Caco-2 (cell line): ENCODE measurements at regions not wholly inside any gene's neighbourhood (a gene's known extent, or its start where the extent isn't known, plus 50 kb on each side); places are given as distances from the start of the nearest gene placed in this dataset.

Source experiments
- BruUV-seq: library from RNA; stranded (reverse); fragments of 400-500 nt; replicated peaks from 2 replicates; lab custom pipeline; 2021; lab: Mats Ljungman, UMichigan
- CTCF ChIA-PET: fragments of 300-600 bp; sonication (Branson Sonifier 250); formaldehyde crosslinking; loops from one replicate; lab custom pipeline; 2022; ENCODE audit warnings: antibody characterized with exemption; lab: Charles Lee
- POLR2A ChIA-PET: fragments of 300-600 bp; sonication (Branson Sonifier 250); formaldehyde crosslinking; loops from one replicate; lab custom pipeline; 2022; ENCODE audit warnings: antibody characterized with exemption; lab: Charles Lee
- DNase-seq, 2 experiments: peaks; one replicate each; pipeline versions ENCODE4 v3.0.0 to v3.0.0-alpha.2; 2020 to 2022
- H3K27me3 ChIP-seq: replicated peaks from 2 replicates; pipeline ENCODE4 v1.6.0; 2011; ENCODE audit warnings: low read length; ENCODE audit not compliant: control insufficient read depth, insufficient read depth
- H3K36me3 ChIP-seq: 2 replicates; pipeline ENCODE4 v1.5.1; 2011; ENCODE audit warnings: low read length; ENCODE audit not compliant: control insufficient read depth, insufficient read depth
- H3K4me1 ChIP-seq: fragments of 250-450 bp; sonication (Bioruptor Pico); 2 replicates; pipeline ENCODE4 v1.5.1; 2020; ENCODE audit warnings: mild to moderate bottlenecking
- H3K4me3 ChIP-seq: 2 replicates; pipeline ENCODE4 v1.5.1; 2011; ENCODE audit warnings: low read depth, mild to moderate bottlenecking, control low read depth, low read length
- H3K9me3 ChIP-seq: fragments of 250-450 bp; sonication (Bioruptor Pico); 2 replicates; pipeline ENCODE4 v1.5.1; 2020; ENCODE audit warnings: mild to moderate bottlenecking, moderate library complexity
- H3K27ac Mint-ChIP-seq: one replicate; pipeline ENCODE4 v1.8.0; 2022; ENCODE audit warnings: mixed read lengths; ENCODE audit not compliant: unreplicated experiment
- H3K27me3 Mint-ChIP-seq: one replicate; pipeline ENCODE4 v1.8.0; 2022; ENCODE audit warnings: mixed read lengths; ENCODE audit not compliant: insufficient read depth, unreplicated experiment
- H3K36me3 Mint-ChIP-seq: one replicate; pipeline ENCODE4 v1.8.0; 2022; ENCODE audit warnings: mild to moderate bottlenecking, mixed read lengths; ENCODE audit not compliant: insufficient read depth, unreplicated experiment
- H3K4me1 Mint-ChIP-seq: one replicate; pipeline ENCODE4 v1.8.0; 2022; ENCODE audit warnings: low read depth, mixed read lengths; ENCODE audit not compliant: unreplicated experiment
- H3K4me3 Mint-ChIP-seq: one replicate; pipeline ENCODE4 v1.8.0; 2022; ENCODE audit warnings: mild to moderate bottlenecking, moderate library complexity, mixed read lengths; ENCODE audit not compliant: unreplicated experiment
- H3K9me3 Mint-ChIP-seq: one replicate; pipeline ENCODE4 v1.8.0; 2022; ENCODE audit warnings: mixed read lengths; ENCODE audit not compliant: unreplicated experiment
- intact Hi-C: fragments of 100-400 bp; cut with micrococcal nuclease; formaldehyde crosslinking; loops from one replicate; pipeline ENCODE4 v1.10.0; 2022; ENCODE audit not compliant: unreplicated experiment
- TF ChIP-seq, protein P1 (sequence below), 2 experiments: fragments of 200-600 bp in 1 of 2; IDR thresholded peaks; 1 replicate in 1 of 2; 2 replicates in 1 of 2; pipeline versions ENCODE4 v1.5.1 to v1.8.0; 2011 to 2022; ENCODE audit warnings: antibody characterized with exemption in 1 of 2, control low read depth in 1 of 2, inconsistent platforms in 1 of 2, low read depth in 1 of 2, low read length in 1 of 2, mild to moderate bottlenecking in 1 of 2, moderate library complexity in 1 of 2; ENCODE audit not compliant: insufficient read depth in 1 of 2, severe bottlenecking in 1 of 2, unreplicated experiment in 1 of 2

DNA sequence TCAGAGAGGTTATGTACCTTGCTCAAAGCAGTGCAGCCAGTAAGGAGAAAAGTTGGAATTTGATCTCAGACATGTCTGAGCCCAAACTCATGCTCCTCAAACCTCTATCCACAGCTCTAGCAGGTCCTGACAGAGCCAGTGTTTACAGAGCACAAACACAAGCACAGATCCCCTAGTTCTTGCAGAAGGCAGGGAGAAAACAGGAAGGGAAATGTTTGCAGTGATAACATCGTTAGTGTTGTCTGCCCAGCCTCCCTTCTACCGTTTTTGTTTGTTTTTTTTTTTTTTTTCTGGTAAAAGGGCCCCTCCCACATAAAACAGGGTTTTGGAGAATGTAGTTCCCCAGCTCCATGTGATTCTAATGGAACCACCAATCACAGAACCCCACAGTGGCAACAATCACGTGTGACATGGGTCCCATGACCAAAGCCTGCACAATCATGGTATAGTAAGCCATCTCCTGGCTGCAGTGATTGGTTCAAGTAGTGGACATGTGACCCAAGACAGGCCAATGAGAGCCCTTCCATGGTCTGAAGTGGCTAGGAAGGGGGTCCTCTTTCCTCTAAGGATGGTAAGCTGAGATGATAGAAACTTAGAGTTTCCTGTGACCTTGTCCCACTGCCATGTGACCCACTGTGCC lies 513.4 kb downstream of the MED13L start:
- TF ChIP-seq, protein P1, sequence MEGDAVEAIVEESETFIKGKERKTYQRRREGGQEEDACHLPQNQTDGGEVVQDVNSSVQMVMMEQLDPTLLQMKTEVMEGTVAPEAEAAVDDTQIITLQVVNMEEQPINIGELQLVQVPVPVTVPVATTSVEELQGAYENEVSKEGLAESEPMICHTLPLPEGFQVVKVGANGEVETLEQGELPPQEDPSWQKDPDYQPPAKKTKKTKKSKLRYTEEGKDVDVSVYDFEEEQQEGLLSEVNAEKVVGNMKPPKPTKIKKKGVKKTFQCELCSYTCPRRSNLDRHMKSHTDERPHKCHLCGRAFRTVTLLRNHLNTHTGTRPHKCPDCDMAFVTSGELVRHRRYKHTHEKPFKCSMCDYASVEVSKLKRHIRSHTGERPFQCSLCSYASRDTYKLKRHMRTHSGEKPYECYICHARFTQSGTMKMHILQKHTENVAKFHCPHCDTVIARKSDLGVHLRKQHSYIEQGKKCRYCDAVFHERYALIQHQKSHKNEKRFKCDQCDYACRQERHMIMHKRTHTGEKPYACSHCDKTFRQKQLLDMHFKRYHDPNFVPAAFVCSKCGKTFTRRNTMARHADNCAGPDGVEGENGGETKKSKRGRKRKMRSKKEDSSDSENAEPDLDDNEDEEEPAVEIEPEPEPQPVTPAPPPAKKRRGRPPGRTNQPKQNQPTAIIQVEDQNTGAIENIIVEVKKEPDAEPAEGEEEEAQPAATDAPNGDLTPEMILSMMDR (IDR thresholded peaks at IDR 0.05; ENCODE audit: insufficient read depth in 1 of 2, low read depth in 1 of 2, low read length in 1 of 2, severe bottlenecking in 1 of 2, unreplicated experiment in 1 of 2), result no peak
- H3K27ac Mint-ChIP-seq, result no peak overlapping the region
- no peaks in the 10 kb centered on the region for H3K27me3 ChIP-seq
- peak; percentile 35 to 63 for DNase-seq
- no peaks in the 10 kb centered on the region for H3K4me1 Mint-ChIP-seq
- no peak overlapping the region for H3K4me3 Mint-ChIP-seq
- ChIA-PET POLR2A (no interaction called here), CTCF (no interaction called here)
- no peaks in the 10 kb centered on the region for H3K9me3 ChIP-seq
- intact Hi-C loops, result no loop called here
- BruUV-seq, result no TSS peak
- peaks cover 7% of the 10 kb centered on the region for H3K27me3 Mint-ChIP-seq
- no peaks in the 10 kb centered on the region for H3K4me1 ChIP-seq
- H3K36me3 ChIP-seq, result no peaks in the 10 kb centered on the region
- no peak overlapping the region for H3K4me3 ChIP-seq
- H3K9me3 Mint-ChIP-seq, result peaks cover 9% of the 10 kb centered on the region
- H3K36me3 Mint-ChIP-seq, result no peaks in the 10 kb centered on the region

DNA sequence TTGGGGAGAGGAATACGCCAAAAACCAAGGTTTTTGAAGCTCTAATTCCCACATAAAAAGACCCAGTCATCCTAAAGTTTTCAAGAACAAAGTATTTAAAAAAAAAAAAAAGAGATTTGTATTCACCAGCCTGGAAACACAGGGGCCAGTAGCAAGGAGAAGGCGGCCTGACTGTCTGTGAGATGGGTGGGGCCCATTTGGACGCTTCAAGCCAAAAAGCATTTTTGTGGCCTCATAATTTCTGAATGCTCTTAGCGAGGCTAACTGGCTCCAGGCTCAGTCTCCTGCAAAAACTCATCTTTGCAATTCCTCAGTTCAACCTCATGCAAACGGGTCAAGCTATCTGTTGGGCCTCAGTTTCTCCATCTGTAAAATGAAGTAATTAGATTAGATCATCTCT lies 514.1 kb downstream of the MED13L start:
- H3K4me1 Mint-ChIP-seq, result no peaks in the 10 kb centered on the region
- Histone ChIP-seq H3K4me3 (no peak overlapping the region), H3K4me1 (no peaks in the 10 kb centered on the region), H3K9me3 (no peaks in the 10 kb centered on the region), H3K36me3 (no peaks in the 10 kb centered on the region), H3K27me3 (no peaks in the 10 kb centered on the region)
- H3K27me3 Mint-ChIP-seq, result peaks cover 7% of the 10 kb centered on the region
- intact Hi-C loops, result no loop called here
- ChIA-PET POLR2A (no interaction called here), CTCF (no interaction called here)
- no TSS peak for BruUV-seq
- peaks cover 9% of the 10 kb centered on the region for H3K9me3 Mint-ChIP-seq
- DNase-seq, result no peak
- H3K4me3 Mint-ChIP-seq, result no peak overlapping the region
- H3K36me3 Mint-ChIP-seq, result no peaks in the 10 kb centered on the region
- TF ChIP-seq, protein P1 (IDR thresholded peaks at IDR 0.05; ENCODE audit: insufficient read depth in 1 of 2, low read depth in 1 of 2, low read length in 1 of 2, severe bottlenecking in 1 of 2, unreplicated experiment in 1 of 2), result no peak
- H3K27ac Mint-ChIP-seq, result no peak overlapping the region

DNA sequence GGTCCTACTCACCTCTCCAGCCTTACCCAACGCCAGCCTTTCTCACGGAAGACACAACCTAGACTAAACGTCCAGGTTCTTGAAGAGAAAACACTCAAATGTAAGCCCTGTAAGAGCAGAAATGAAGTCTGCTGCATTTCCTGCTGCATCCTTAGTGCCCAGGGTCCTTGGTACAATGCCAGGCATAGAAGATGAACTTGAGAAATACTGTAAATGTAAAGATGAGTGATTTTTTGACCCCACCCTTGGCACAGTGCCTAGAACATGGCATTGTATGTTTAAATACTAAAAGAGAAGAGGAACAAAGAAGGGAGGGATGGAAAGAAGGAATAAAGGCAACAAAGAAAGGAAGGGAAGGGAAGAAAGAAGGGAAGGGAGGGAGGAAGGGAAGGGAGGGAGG lies 514.6 kb downstream of the MED13L start:
- ChIA-PET CTCF (no interaction called here), POLR2A (no interaction called here)
- TF ChIP-seq, protein P1 (IDR thresholded peaks at IDR 0.05; ENCODE audit: insufficient read depth in 1 of 2, low read depth in 1 of 2, low read length in 1 of 2, severe bottlenecking in 1 of 2, unreplicated experiment in 1 of 2), result no peak
- Mint-ChIP-seq H3K36me3 (no peaks in the 10 kb centered on the region), H3K4me3 (no peak overlapping the region), H3K27me3 (peaks cover 8% of the 10 kb centered on the region), H3K4me1 (no peaks in the 10 kb centered on the region), H3K9me3 (peaks cover 9% of the 10 kb centered on the region), H3K27ac (no peak overlapping the region)
- H3K9me3 ChIP-seq, result no peaks in the 10 kb centered on the region
- no peak overlapping the region for H3K4me3 ChIP-seq
- H3K36me3 ChIP-seq, result no peaks in the 10 kb centered on the region
- no peaks in the 10 kb centered on the region for H3K27me3 ChIP-seq
- no peak for DNase-seq
- intact Hi-C loops, result no loop called here
- no peaks in the 10 kb centered on the region for H3K4me1 ChIP-seq
- BruUV-seq, result no TSS peak
